ENCODE measurements at regions not wholly inside any gene's neighbourhood (a gene's known extent, or its start where the extent isn't known, plus 50 kb on each side); places are given as distances from the start of the nearest gene placed in this dataset.
A peak's percentile ranks its signal among the peaks of the same experiment; 100 is the strongest.

DNA sequence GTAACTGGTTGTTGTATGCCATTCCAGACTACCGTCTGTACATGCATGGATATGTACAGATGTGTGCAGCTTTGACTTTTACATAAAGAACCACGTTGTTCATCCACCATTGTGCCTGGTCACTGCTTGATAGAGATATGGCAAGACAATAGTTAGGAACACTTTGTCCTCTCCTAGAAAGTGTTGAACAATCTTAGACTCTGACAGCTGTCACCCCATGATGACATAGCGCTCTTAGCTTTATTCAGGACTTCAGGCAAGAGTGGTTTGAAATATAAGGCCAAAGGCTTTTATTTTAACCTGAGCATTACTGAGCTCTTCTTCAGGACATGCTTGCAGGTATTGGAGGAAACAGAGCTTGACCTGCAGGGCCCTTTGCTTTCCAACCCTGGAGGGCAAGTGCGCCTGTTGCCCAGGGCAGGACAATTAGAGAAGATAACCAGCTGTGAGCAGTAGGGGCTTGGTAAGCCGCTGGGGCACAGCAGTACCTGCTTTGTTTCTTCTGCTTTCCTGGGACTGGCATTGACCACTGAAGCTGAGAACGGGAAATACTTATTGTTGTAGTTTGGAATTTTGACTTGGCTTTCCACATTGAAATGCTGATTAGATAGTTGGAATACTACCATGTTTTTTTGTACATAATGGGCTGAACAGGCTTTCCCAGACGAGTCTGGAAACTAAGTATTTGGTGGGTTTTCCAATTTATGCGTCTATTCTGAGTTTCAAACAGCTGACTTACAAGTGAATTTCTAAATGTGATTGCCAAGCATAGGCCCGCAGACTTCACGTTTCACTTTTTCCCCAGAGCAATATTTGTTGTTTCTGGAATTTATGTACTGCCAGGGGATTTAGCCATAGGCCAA is 51.1 kb downstream of the GARRE1 start:
- no peak for DNase-seq

DNA sequence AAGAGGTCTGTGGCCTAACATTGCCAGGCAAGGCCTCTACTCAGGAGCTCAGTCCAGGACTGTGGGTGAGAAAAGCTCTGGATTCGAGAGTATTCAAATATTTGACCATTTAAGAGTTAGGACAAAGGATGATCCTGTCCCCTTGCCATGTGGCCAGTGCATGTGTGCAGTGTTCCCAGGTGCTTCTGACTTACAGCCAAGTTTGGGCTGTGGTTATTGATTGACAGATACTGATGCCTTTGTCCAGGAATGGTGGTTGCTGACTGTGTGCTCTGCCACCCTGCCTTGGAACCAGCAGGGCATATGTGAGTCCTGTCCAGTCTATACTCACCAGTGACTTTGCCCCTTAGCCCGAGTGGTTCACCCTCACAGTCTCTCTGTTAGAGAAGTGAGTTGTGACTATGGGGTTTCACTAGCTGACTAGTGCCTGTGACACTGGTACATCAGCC is 51.9 kb downstream of the GARRE1 start:
- no peak for DNase-seq

DNA sequence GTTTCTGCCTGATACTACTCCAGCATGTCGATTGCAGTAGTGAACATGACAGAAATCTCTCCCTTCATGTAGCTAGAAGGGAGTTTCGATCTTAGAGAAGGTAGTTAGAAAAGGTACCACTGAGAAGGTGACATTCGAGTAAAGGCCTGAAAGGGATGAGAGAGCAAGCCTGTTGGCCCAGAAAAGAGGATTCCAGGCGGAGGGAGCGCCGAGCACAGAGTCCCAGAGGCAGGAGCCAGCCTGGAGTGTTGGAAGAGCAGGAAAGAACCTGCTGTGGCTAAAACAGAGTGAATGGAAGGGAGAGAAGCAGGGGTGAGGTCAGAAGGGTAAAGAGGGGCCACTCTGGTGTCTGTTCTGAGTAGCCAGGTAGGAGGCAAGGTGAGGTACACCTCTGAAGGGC is 52.5 kb downstream of the GARRE1 start:
- no peak for DNase-seq

DNA sequence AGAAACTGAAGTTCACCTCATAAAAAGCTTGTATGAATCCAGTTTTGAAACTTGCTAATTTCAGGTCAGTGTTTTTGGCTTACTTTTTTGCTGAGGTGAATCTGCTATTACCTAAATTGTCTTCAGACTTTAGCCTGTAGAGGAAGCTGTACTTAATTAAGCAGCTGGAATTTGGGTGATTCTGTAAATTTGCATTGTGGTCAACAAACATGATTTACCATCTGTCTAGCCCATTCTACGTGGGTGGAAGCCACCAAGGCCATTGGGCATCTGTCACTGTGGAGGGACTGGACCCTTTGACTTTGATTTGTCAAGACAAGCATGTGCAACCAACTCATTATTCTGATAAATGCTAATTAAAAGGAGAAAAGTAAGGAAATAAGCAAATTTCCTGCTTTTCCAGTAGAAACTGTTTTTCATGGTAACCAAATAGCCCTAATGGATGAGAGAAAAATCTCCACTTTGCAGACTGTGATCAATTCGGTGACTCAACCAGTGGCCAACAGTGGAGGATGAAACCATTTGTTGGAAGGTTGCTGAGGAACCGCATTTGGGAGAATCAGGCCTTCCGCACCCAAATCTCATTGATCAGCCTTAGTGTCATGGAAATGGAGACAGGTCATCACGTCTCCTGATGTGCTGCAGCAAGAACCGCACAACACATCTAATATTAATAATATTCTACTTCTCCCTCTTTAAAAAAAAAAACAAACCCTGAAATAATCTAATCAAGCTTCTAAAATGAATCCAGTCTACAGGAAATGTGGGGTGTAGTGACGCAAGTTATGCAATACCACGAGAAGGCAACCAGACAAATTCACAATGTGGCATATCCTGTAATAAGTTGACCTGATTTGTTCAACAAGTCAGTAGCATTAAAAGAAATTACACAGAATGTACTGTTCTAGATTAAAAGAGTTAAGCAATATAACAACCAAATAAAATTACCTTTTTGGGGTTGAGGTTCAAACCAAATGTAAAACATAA is 54.3 kb downstream of the GARRE1 start:
- peak; percentile 59 for DNase-seq

DNA sequence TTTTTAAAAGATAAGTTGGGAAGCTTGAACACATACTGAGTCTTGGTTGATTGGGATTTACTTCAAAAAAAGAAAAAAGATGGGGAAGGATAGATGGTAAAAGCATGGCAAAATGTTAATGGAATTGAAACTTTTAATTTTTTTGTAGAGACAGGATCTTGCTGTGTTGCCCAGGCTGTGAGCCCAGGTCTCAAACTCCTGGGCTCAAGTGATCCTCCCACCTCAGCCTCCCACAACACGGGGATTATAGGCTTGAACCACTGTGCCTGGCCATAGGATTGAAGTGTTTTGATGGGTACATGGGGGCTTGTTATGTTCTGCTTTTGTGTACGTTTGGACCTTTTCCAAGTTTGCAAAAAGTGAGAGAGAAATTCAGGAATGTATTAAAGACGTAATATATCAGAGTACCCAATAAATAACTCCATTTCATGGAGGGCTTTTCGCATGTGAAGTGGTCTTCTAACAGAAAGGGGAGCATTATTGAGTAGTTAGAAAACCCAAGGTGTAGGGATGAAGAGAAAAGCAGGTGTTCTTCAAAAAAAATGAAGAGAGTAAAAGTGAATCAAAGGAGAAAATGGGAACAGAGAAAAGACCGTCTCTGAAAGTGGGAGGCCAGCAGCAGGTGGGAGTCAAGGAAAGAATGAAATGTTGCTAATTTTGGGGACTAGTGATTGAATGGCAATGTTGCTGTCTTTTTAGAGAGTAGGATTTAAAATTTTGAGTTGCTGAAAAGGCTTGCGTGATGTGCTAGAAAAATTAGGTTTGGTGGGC is 55.2 kb downstream of the GARRE1 start:
- no peak for DNase-seq

DNA sequence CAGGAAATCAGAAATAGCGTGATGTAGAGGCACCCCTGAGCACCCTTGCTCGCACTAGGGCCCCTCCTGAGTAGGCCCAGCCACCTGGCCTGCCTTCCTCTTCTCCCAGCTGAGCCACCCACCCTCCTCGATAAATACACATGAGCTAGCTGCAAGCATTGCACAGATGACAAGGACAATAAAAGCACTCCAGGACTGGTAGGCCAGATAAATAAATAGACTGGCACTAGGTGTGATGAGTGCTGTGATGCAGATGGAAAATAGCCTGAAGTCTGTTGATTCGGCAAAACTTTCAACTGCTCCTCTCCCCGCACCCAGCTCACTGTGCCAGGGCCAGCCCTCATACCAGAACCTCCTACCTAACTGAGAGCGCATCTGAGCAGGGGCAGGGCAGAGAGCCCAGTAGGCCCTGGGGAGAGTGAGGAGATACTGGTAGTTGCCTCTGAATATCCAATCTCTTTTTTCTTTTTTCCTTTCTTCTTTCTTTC is 54.5 kb upstream of the GPI start:
- no peak for DNase-seq

DNA sequence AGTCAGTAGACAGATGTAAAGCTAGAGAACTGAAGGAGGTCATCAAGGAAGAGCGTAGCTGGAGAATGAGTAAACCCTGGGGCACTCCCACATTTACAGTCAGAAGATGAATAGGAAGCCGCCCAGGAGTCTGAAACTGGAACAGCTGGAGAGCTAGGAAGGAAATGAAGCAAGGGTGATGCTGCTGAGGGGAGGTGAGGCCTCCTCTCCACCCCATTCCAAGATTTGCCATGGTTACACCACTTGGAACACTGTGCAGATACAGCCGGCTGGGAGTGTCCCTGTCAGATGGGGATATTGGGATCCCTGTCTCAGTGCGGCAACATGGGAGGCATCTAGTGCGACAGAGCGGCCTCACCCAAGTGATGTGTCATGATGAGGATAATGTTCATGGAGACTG is 51.8 kb upstream of the GPI start:
- no peak for DNase-seq

DNA sequence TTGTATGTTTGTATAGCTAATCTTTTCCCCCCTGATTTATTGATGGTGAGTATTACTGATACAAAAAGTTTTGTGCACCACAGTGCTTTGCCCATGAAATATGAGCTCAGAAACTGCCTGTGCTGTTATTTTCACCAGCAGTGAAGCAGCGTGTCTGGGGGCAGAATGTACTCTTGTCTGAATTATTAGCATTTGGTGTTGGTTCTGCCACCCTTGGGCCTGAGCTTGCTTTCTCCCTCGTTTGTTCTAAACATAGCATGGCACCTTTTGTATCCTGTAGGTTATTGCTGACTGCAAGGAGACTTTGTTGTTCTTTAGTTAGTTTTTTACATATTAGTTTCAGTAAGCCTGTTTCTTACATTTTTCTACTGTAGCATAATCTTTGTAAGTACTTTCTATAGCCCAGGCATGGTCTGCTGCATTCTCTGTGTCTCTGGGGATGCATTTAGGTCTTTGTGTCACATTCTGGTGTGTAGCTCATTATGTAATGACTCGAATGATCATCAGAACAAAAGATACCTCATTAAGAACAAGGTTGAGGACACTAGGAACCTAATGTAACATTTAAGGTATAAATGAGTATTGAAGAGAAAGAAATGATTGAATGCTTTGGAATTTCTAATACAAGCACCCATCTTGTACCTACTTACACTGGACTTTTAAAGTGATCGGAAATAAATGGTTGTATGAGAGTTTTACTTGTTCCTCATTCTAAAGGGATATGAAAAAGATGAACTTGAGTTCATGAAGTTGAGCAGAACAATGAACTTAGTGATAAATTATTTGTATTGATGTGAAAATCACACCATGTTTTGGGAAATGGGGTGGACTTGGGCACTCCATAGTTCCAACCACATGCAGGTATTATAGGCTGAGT is 50.3 kb upstream of the GPI start:
- no peak for DNase-seq
